RWPE1 (cell line): ENCODE measurements at regions not wholly inside any gene's neighbourhood (a gene's known extent, or its start where the extent isn't known, plus 50 kb on each side); places are given as distances from the start of the nearest gene placed in this dataset.
"Not testable (repeated sequence)": the region's sequence is repeated elsewhere in the genome, so short reads cannot be mapped to it uniquely, and the experiment has no call there.

ENCODE experiments used
- CTCF ChIA-PET: fragments of 350-600 bp; sonication (Branson Sonifier 250); formaldehyde crosslinking; extraction: SDS; loops from one replicate; lab custom pipeline; 2021; lab: Yijun Ruan, JAX
- POLR2A ChIA-PET: fragments of 400-600 bp; formaldehyde crosslinking; extraction: SDS; loops from one replicate; lab custom pipeline; 2020; ENCODE audit warnings: antibody characterized with exemption; ENCODE audit not compliant: low non-redundant PET; lab: Yijun Ruan, JAX
- DNase-seq: peaks from one replicate; pipeline ENCODE4 v3.0.0; 2012; ENCODE audit warnings: low spot score
- H3K27ac ChIP-seq: fragments of 450-650 bp; 2 replicates; pipeline ENCODE4 v1.5.1; 2017
- CTCF ChIP-seq: fragments of 450-650 bp; conservative IDR thresholded peaks from 2 replicates; pipeline ENCODE4 v1.5.1; 2017; ENCODE audit warnings: low read depth, mild to moderate bottlenecking

- ChIA-PET POLR2A (no interaction called here), CTCF (no interaction called here)
- DNase-seq, result no peak
- TF ChIP-seq CTCF, result no peak
- no peak overlapping the region for H3K27ac ChIP-seq
Observed at GRCh38 chr11:45412051-45412471, 125.9 kb upstream of the SYT13 start.

DNA sequence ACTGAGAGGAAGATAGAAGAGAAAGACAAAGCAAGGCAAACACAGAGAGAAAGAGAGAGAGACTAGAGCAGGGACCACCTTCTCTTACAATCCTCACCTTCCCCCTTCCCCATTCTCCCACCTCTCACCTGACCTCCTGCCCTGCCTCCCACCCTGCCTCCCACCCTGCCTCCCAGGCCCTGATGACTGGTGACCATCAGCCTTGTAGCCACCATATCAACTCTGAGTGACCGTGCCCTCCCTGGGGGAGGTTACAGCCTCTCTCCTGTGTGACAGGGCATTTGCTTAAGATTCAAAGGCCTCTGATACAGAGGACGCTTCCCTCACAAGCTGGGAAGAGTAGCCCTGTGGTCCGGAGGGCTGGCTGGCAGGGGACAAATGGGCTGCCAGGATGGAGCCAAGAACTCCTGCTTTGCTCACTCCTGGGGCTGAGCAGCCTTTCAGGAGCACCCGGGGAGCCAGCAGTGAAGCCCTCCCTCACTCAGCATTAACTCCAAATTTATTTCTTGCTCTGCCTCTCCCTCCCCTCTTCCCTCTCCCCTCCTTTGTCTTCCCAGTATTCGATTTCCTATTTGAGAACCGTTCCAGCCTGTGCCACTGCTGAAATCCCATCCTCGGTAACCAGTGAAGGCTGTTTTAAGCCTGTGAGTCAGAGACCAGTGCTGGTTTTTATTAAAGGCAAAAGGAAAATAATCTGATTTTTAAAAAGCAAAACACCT is 125.2 kb upstream of the SYT13 start:
- DNase-seq, result no peak
- no peak overlapping the region for H3K27ac ChIP-seq
- ChIA-PET CTCF (no interaction called here), POLR2A (no interaction called here)
- TF ChIP-seq CTCF, result no peak

GRCh38 chr11:45410391-45411227 is 124.5 kb upstream of the SYT13 start:
- H3K27ac ChIP-seq, result no peak overlapping the region
- no peak for DNase-seq
- ChIA-PET POLR2A (no interaction called here), CTCF (no interaction called here)
- no peak for TF ChIP-seq CTCF

DNA sequence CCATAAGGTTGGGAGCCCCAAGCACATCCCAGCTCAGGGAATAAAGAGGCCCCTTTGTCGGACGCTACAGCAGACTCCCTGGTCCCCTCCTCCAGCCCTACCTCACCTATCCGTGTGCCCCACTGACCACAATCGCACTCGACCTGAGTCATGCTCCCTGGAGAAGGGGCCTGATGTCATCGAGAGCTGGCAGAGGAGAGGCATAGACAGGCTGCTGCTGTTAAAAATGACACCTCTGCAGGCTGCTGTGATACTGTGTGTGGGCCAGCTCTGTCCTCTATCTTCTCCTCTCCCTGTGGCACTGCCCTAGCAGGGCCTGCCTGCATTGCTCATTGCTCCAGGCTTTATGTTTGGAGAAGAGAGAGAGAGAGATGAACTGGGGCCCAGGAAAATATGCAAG is 123.4 kb upstream of the SYT13 start:
- no peak overlapping the region for H3K27ac ChIP-seq
- no peak for DNase-seq
- TF ChIP-seq CTCF, result no peak
- CTCF ChIA-PET, result interaction anchor here (0.6 to 1.0 kb wide), 2 partner anchors 38 to 1205 kb away, joined by 3 to 4 read pairs; no protein-coding TSS in a partner anchor
- POLR2A ChIA-PET, result no interaction called here

GRCh38 chr11:45407226-45407625 is 121.1 kb upstream of the SYT13 start:
- H3K27ac ChIP-seq, result no peak overlapping the region
- ChIA-PET POLR2A (no interaction called here), CTCF (interaction anchor here (0.5 to 1.4 kb wide), 4 partner anchors 25 to 364 kb away, joined by 3 to 8 read pairs (median 4); no protein-coding TSS in a partner anchor)
- DNase-seq, result no peak
- TF ChIP-seq CTCF, result no peak

DNA sequence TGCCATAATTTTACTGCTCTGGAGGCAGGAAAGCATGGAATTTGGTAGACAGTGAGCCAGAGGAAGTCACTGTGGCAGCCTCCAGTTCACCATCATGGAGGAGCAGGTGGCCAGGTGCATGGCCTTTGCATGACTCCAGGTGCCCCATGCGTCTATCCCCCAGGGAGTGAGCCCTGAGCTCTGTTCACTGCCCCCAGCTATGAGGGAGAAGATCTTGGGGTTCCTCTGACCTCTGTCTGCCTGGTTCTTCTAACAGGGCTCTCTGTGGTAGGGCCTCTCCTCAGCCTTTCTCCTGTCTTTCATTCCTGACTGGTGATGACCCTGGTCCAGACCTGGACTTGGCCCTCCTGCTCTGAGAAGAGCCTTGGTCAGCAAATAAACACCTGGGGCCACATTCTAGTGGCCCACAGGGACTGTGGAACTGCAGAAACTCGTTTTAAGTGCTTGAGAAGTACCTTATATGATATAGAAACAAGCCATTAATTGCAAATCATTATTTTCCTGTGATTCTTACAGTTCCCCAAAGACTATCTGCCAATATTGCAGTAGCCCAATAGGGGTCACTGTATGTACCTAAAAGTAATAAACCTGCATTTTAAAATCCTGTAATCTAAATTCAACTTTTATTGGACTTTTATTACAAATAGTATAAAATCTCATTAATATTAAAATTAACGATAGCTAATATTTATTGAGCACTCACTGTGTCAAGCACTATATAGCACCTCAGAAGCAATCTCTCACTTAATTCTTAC is 120.0 kb upstream of the SYT13 start:
- TF ChIP-seq CTCF, result 0 out of 2 replicates have a peak, but pooled peaks have one; percentile 14
- ChIA-PET POLR2A (no interaction called here), CTCF (interaction anchor here (1.4 kb wide), 1 partner anchor 366 kb away, joined by 8 read pairs; no protein-coding TSS in a partner anchor)
- H3K27ac ChIP-seq, result no peak overlapping the region
- DNase-seq, result no peak

DNA sequence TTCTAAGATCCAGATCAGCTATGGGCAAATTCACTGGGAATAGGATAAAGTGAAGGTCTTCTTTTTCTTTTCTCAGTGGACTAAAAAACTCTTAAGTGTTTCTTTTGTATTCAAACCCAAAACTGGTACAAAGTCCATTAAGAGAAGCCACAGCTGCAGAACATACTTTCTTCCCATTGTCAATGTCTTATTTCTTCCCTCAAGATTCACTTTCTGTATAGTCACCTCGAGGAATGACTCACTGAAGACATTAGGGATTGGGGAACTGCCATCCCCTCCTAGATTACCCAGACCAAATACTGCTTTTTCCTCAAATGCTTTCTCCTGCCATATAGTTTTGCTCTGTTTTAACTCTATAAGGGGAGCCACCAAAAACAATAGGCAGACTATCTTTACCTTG is 117.4 kb upstream of the SYT13 start:
- CTCF ChIA-PET, DNase-seq, H3K27ac ChIP-seq: not testable (repeated sequence)
- POLR2A ChIA-PET, result interaction anchor here (0.6 kb wide), 1 partner anchor 14 kb away, joined by 12 read pairs; no protein-coding TSS in a partner anchor
